SK-N-SH (cell line): ENCODE measurements at regions not wholly inside any gene's neighbourhood (a gene's known extent, or its start where the extent isn't known, plus 50 kb on each side); places are given as distances from the start of the nearest gene placed in this dataset.

ENCODE experiments used
- CTCF ChIA-PET: fragments of 300-600, 350-600 bp; formaldehyde crosslinking; extraction: SDS; loops from one replicate; lab custom pipeline; 2021; lab: Yijun Ruan, JAX
- POLR2A ChIA-PET: fragments of 350-600 bp; sonication (Branson Sonifier 250); formaldehyde crosslinking; extraction: SDS; loops from one replicate; lab custom pipeline; 2020; ENCODE audit warnings: antibody characterized with exemption, inconsistent platforms; lab: Yijun Ruan, JAX
- DNase-seq: peaks from one replicate; pipeline ENCODE4 v3.0.0; 2012
- H2AFZ ChIP-seq: fragments of 200-600 bp; sonication (generic); 2 replicates; pipeline ENCODE4 v1.8.1; 2016; ENCODE audit warnings: antibody characterized with exemption, mild to moderate bottlenecking, low read depth
- H3F3A ChIP-seq: fragments of 200-600 bp; sonication (generic); replicated peaks from 2 replicates; pipeline ENCODE3; 2016; ENCODE audit warnings: antibody characterized with exemption, mild to moderate bottlenecking; ENCODE audit not compliant: insufficient read depth
- H3K27ac ChIP-seq, 2 experiments: fragments of 200-500 bp in 1 of 2; fragments of 200-600 bp in 1 of 2; sonication (Bioruptor generic) in 1 of 2; sonication (generic), shearing (Covaris generic) in 1 of 2; 2 replicates each; pipeline versions ENCODE4 v1.5.1 to v1.6.1; 2014 to 2016; ENCODE audit warnings: low read depth in 2 of 2, inconsistent platforms in 1 of 2, low read length in 1 of 2, mild to moderate bottlenecking in 1 of 2, mixed read lengths in 1 of 2
- H3K27me3 ChIP-seq: fragments of 200-600 bp; sonication (generic), shearing (Covaris generic); 2 replicates; pipeline ENCODE4 v1.6.1; 2016; ENCODE audit warnings: mixed run types; ENCODE audit not compliant: insufficient read depth
- H3K36me3 ChIP-seq, 2 experiments: fragments of 200-500 bp in 1 of 2; fragments of 200-600 bp in 1 of 2; sonication (Bioruptor generic) in 1 of 2; sonication (generic) in 1 of 2; replicated peaks in 1 of 2; 2 replicates each; pipeline versions ENCODE3 to v1.5.1; 2014 to 2016; ENCODE audit warnings: low read length in 1 of 2, mild to moderate bottlenecking in 1 of 2; ENCODE audit not compliant: insufficient read depth in 2 of 2, control insufficient read depth in 1 of 2
- H3K4me1 ChIP-seq, 2 experiments: fragments of 200-500 bp in 1 of 2; fragments of 200-600 bp in 1 of 2; sonication (Bioruptor generic) in 1 of 2; sonication (generic), shearing (Covaris generic) in 1 of 2; 2 replicates each; pipeline versions ENCODE4 v1.5.1 to v1.6.1; 2014 to 2016; ENCODE audit warnings: low read depth in 1 of 2, low read length in 1 of 2, mixed run types in 1 of 2; ENCODE audit not compliant: insufficient read depth in 2 of 2, control insufficient read depth in 1 of 2
- H3K4me2 ChIP-seq: fragments of 200-600 bp; sonication (generic), shearing (Covaris generic); 2 replicates; pipeline ENCODE4 v1.6.1; 2017; ENCODE audit warnings: mixed run types
- H3K4me3 ChIP-seq, 2 experiments: fragments of 200-500 bp in 1 of 2; fragments of 200-600 bp in 1 of 2; sonication (Bioruptor generic) in 1 of 2; sonication (generic), shearing (Covaris generic) in 1 of 2; 2 replicates each; pipeline versions ENCODE4 v1.5.1 to v1.8.1; 2014 to 2016; ENCODE audit warnings: low read depth in 2 of 2, inconsistent platforms in 1 of 2, low read length in 1 of 2, mild to moderate bottlenecking in 1 of 2, mixed read lengths in 1 of 2, moderate library complexity in 1 of 2
- H3K79me2 ChIP-seq: fragments of 200-600 bp; sonication (generic); 2 replicates; pipeline ENCODE4 v1.8.1; 2017; ENCODE audit warnings: mild to moderate bottlenecking; ENCODE audit not compliant: insufficient read depth
- H3K9ac ChIP-seq: fragments of 200-600 bp; sonication (generic); 2 replicates; pipeline ENCODE4 v1.6.1; 2017; ENCODE audit warnings: mixed run types
- H3K9me2 ChIP-seq: fragments of 200-600 bp; sonication (generic); 2 replicates; pipeline ENCODE4 v1.6.1; 2017; ENCODE audit warnings: mixed run types
- H3K9me3 ChIP-seq: fragments of 200-600 bp; sonication (generic); 2 replicates; pipeline ENCODE4 v1.6.1; 2017; ENCODE audit warnings: mixed run types, mild to moderate bottlenecking, moderate library complexity
- H4K20me1 ChIP-seq: fragments of 200-600 bp; sonication (generic); 2 replicates; pipeline ENCODE4 v1.6.1; 2017; ENCODE audit warnings: mild to moderate bottlenecking, mixed run types; ENCODE audit not compliant: insufficient read depth
- CHD2 ChIP-seq: fragments of 150-350 bp; IDR thresholded peaks from 2 replicates; pipeline ENCODE4 v1.6.1; 2018; ENCODE audit warnings: low read length; ENCODE audit not compliant: partially characterized antibody
- ELF1 ChIP-seq: IDR thresholded peaks from 2 replicates; pipeline ENCODE4 v1.4.0; 2012
- EZH2phosphoT487 ChIP-seq: fragments of 200-600 bp; sonication (generic); IDR thresholded peaks from 2 replicates; pipeline ENCODE4 v1.6.1; 2017; ENCODE audit warnings: low read depth, mixed run types, mild to moderate bottlenecking, antibody characterized with exemption, moderate library complexity, borderline replicate concordance
- FOSL2 ChIP-seq: IDR thresholded peaks from 2 replicates; pipeline ENCODE4 v1.4.0; 2012; ENCODE audit warnings: low read depth, mild to moderate bottlenecking, moderate library complexity, borderline replicate concordance
- FOXJ3 ChIP-seq: sonication (generic); formaldehyde crosslinking; IDR thresholded peaks from 2 replicates; pipeline ENCODE4 v1.5.1; 2020; ENCODE audit warnings: mild to moderate bottlenecking, missing genetic modification reagents
- FOXM1 ChIP-seq: IDR thresholded peaks from 2 replicates; pipeline ENCODE4 v1.4.0; 2012; ENCODE audit warnings: low read depth, mild to moderate bottlenecking
- GATA2 ChIP-seq: sonication (generic); formaldehyde crosslinking; IDR thresholded peaks from 2 replicates; pipeline ENCODE4 v1.5.0; 2020; ENCODE audit warnings: mild to moderate bottlenecking, missing genetic modification reagents
- MEF2A ChIP-seq: IDR thresholded peaks from 2 replicates; pipeline ENCODE4 v1.4.0; 2012; ENCODE audit warnings: low read depth, borderline replicate concordance
- NRF1 ChIP-seq: IDR thresholded peaks from 2 replicates; pipeline ENCODE4 v1.6.1; 2012; ENCODE audit warnings: low read depth, mild to moderate bottlenecking, low read length
- RCOR1 ChIP-seq: fragments of 150-350 bp; IDR thresholded peaks from 2 replicates; pipeline ENCODE4 v1.6.1; 2017; ENCODE audit warnings: antibody characterized with exemption, low read length
- RXRA ChIP-seq: IDR thresholded peaks from 2 replicates; pipeline ENCODE4 v1.4.0; 2012; ENCODE audit warnings: low read depth, mild to moderate bottlenecking, borderline replicate concordance
- TAF1 ChIP-seq: IDR thresholded peaks from 2 replicates; pipeline ENCODE4 v1.6.1; 2012; ENCODE audit warnings: low read depth, mild to moderate bottlenecking, low read length, moderate library complexity, borderline replicate concordance
- TEAD4 ChIP-seq: IDR thresholded peaks from 2 replicates; pipeline ENCODE4 v1.4.0; 2012; ENCODE audit warnings: mild to moderate bottlenecking, borderline replicate concordance; ENCODE audit not compliant: insufficient read depth
- WGBS: methylation state at CpG from one replicate; pipeline ENCODE4 v1.1.6; 2017; ENCODE audit warnings: low lambda C conversion rate; 5-methylcytosine and 5-hydroxymethylcytosine counted together
- TF ChIP-seq, protein P1 (sequence below): IDR thresholded peaks from 2 replicates; pipeline ENCODE4 v1.4.0; 2012; ENCODE audit warnings: low read depth, borderline replicate concordance
- TF ChIP-seq, protein P2 (sequence below): fragments of 150-350 bp; IDR thresholded peaks from 2 replicates; pipeline ENCODE4 v1.6.1; 2017; ENCODE audit warnings: antibody characterized with exemption, low read length, low read depth, borderline replicate concordance
- TF ChIP-seq, protein P3 (sequence below): IDR thresholded peaks from 2 replicates; pipeline ENCODE4 v1.4.0; 2012; ENCODE audit warnings: low read depth, borderline replicate concordance
- TF ChIP-seq, protein P4 (sequence below): IDR thresholded peaks from 2 replicates; pipeline ENCODE4 v1.4.0; 2012; ENCODE audit warnings: low read depth

DNA sequence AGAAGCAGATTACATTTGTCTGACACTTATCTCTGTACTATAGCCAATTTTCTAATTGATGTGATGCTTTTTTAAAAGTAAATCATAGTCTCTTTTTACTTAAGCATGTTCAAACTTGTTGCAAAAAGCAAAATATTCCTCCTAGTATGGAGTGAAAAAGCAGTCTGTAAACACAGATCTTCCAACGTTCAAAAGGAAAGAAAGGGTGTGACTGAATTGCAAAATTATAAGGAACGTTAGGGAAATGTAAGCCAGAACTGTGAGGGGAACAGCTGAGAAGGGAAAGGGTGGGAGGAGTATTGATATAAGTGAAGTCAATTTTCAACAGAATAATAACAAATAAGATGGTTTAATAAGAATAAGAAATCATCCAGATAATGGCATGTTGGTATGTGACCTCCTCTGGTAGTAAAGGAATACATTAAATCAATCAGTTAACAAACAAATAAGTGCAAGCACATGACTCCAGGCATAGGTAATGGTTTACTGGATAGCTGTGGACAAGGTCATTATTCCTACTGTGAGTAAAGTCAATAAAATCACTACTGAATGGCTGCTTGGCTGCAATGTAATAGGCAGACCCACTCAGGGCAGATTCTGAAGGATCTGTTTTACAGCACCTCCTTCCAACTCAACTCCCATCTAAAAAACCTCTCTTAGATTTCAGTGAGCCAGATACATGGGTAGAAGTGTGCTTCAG, 239.1 kb upstream of the NMUR2 start:
- Histone ChIP-seq H3K9ac (no peak overlapping the region), H3K9me2 (no peaks in the 10 kb centered on the region), H3K9me3 (no peaks in the 10 kb centered on the region), H3K4me1 (no peaks in the 10 kb centered on the region), H3K27ac (no peak overlapping the region), H3K36me3 (no peaks in the 10 kb centered on the region), H3K27me3 (no peaks in the 10 kb centered on the region), H3K79me2 (no peaks in the 10 kb centered on the region), H3K4me2 (no peak overlapping the region), H3K4me3 (no peak overlapping the region), H2AFZ (no peak overlapping the region), H4K20me1 (no peaks in the 10 kb centered on the region), H3F3A (no peaks in the 10 kb centered on the region)
- TF ChIP-seq ELF1 (no peak), GATA2 (no peak), MEF2A (no peak), NRF1 (no peak), EZH2phosphoT487 (no peak), FOXM1 (no peak), TEAD4 (no peak), RXRA (no peak), RCOR1 (no peak), TAF1 (no peak), FOXJ3 (CRISPR knock-in tag) (no peak), FOSL2 (no peak), CHD2 (no peak)
- TF ChIP-seq, protein P1, sequence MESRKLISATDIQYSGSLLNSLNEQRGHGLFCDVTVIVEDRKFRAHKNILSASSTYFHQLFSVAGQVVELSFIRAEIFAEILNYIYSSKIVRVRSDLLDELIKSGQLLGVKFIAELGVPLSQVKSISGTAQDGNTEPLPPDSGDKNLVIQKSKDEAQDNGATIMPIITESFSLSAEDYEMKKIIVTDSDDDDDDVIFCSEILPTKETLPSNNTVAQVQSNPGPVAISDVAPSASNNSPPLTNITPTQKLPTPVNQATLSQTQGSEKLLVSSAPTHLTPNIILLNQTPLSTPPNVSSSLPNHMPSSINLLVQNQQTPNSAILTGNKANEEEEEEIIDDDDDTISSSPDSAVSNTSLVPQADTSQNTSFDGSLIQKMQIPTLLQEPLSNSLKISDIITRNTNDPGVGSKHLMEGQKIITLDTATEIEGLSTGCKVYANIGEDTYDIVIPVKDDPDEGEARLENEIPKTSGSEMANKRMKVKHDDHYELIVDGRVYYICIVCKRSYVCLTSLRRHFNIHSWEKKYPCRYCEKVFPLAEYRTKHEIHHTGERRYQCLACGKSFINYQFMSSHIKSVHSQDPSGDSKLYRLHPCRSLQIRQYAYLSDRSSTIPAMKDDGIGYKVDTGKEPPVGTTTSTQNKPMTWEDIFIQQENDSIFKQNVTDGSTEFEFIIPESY = no peak
- TF ChIP-seq, protein P2, sequence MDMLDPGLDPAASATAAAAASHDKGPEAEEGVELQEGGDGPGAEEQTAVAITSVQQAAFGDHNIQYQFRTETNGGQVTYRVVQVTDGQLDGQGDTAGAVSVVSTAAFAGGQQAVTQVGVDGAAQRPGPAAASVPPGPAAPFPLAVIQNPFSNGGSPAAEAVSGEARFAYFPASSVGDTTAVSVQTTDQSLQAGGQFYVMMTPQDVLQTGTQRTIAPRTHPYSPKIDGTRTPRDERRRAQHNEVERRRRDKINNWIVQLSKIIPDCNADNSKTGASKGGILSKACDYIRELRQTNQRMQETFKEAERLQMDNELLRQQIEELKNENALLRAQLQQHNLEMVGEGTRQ = no peak
- TF ChIP-seq, protein P3, sequence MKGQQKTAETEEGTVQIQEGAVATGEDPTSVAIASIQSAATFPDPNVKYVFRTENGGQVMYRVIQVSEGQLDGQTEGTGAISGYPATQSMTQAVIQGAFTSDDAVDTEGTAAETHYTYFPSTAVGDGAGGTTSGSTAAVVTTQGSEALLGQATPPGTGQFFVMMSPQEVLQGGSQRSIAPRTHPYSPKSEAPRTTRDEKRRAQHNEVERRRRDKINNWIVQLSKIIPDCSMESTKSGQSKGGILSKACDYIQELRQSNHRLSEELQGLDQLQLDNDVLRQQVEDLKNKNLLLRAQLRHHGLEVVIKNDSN = no peak
- TF ChIP-seq, protein P4, sequence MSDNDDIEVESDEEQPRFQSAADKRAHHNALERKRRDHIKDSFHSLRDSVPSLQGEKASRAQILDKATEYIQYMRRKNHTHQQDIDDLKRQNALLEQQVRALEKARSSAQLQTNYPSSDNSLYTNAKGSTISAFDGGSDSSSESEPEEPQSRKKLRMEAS = no peak
- ChIA-PET POLR2A (no interaction called here), CTCF (no interaction called here)
- no peak for DNase-seq
- 0% methylated on average over 2 of the region's 2 CpGs for WGBS
